ENCODE measurements at regions not wholly inside any gene's neighbourhood (a gene's known extent, or its start where the extent isn't known, plus 50 kb on each side); places are given as distances from the start of the nearest gene placed in this dataset.

- TF ChIP-seq POLR2A (IDR thresholded peaks at IDR 0.05): no peak
- TF ChIP-seq CTCF (IDR thresholded peaks at IDR 0.05): no peak
- no peak for TF ChIP-seq EP300 (IDR thresholded peaks at IDR 0.05)
Observed at GRCh38 chrX:123064053-123064452, 120.0 kb upstream of the GRIA3 start.
